SK-N-SH (cell line): ENCODE measurements at regions not wholly inside any gene's neighbourhood (a gene's known extent, or its start where the extent isn't known, plus 50 kb on each side); places are given as distances from the start of the nearest gene placed in this dataset.

Experiments used
- CTCF ChIA-PET: fragments of 300-600, 350-600 bp; formaldehyde crosslinking; extraction: SDS; loops from one replicate; lab custom pipeline; 2021; lab: Yijun Ruan, JAX
- POLR2A ChIA-PET: fragments of 350-600 bp; sonication (Branson Sonifier 250); formaldehyde crosslinking; extraction: SDS; loops from one replicate; lab custom pipeline; 2020; ENCODE audit warnings: antibody characterized with exemption, inconsistent platforms; lab: Yijun Ruan, JAX
- DNase-seq: peaks from one replicate; pipeline ENCODE4 v3.0.0; 2012
- H2AFZ ChIP-seq: fragments of 200-600 bp; sonication (generic); 2 replicates; pipeline ENCODE4 v1.8.1; 2016; ENCODE audit warnings: antibody characterized with exemption, mild to moderate bottlenecking, low read depth
- H3F3A ChIP-seq: fragments of 200-600 bp; sonication (generic); replicated peaks from 2 replicates; pipeline ENCODE3; 2016; ENCODE audit warnings: antibody characterized with exemption, mild to moderate bottlenecking; ENCODE audit not compliant: insufficient read depth
- H3K27ac ChIP-seq, 2 experiments: fragments of 200-500 bp in 1 of 2; fragments of 200-600 bp in 1 of 2; sonication (Bioruptor generic) in 1 of 2; sonication (generic), shearing (Covaris generic) in 1 of 2; 2 replicates each; pipeline versions ENCODE4 v1.5.1 to v1.6.1; 2014 to 2016; ENCODE audit warnings: low read depth in 2 of 2, inconsistent platforms in 1 of 2, low read length in 1 of 2, mild to moderate bottlenecking in 1 of 2, mixed read lengths in 1 of 2
- H3K27me3 ChIP-seq: fragments of 200-600 bp; sonication (generic), shearing (Covaris generic); 2 replicates; pipeline ENCODE4 v1.6.1; 2016; ENCODE audit warnings: mixed run types; ENCODE audit not compliant: insufficient read depth
- H3K36me3 ChIP-seq, 2 experiments: fragments of 200-500 bp in 1 of 2; fragments of 200-600 bp in 1 of 2; sonication (Bioruptor generic) in 1 of 2; sonication (generic) in 1 of 2; replicated peaks in 1 of 2; 2 replicates each; pipeline versions ENCODE3 to v1.5.1; 2014 to 2016; ENCODE audit warnings: low read length in 1 of 2, mild to moderate bottlenecking in 1 of 2; ENCODE audit not compliant: insufficient read depth in 2 of 2, control insufficient read depth in 1 of 2
- H3K4me1 ChIP-seq, 2 experiments: fragments of 200-500 bp in 1 of 2; fragments of 200-600 bp in 1 of 2; sonication (Bioruptor generic) in 1 of 2; sonication (generic), shearing (Covaris generic) in 1 of 2; 2 replicates each; pipeline versions ENCODE4 v1.5.1 to v1.6.1; 2014 to 2016; ENCODE audit warnings: low read depth in 1 of 2, low read length in 1 of 2, mixed run types in 1 of 2; ENCODE audit not compliant: insufficient read depth in 2 of 2, control insufficient read depth in 1 of 2
- H3K4me2 ChIP-seq: fragments of 200-600 bp; sonication (generic), shearing (Covaris generic); 2 replicates; pipeline ENCODE4 v1.6.1; 2017; ENCODE audit warnings: mixed run types
- H3K4me3 ChIP-seq, 2 experiments: fragments of 200-500 bp in 1 of 2; fragments of 200-600 bp in 1 of 2; sonication (Bioruptor generic) in 1 of 2; sonication (generic), shearing (Covaris generic) in 1 of 2; 2 replicates each; pipeline versions ENCODE4 v1.5.1 to v1.8.1; 2014 to 2016; ENCODE audit warnings: low read depth in 2 of 2, inconsistent platforms in 1 of 2, low read length in 1 of 2, mild to moderate bottlenecking in 1 of 2, mixed read lengths in 1 of 2, moderate library complexity in 1 of 2
- H3K79me2 ChIP-seq: fragments of 200-600 bp; sonication (generic); 2 replicates; pipeline ENCODE4 v1.8.1; 2017; ENCODE audit warnings: mild to moderate bottlenecking; ENCODE audit not compliant: insufficient read depth
- H3K9ac ChIP-seq: fragments of 200-600 bp; sonication (generic); 2 replicates; pipeline ENCODE4 v1.6.1; 2017; ENCODE audit warnings: mixed run types
- H3K9me2 ChIP-seq: fragments of 200-600 bp; sonication (generic); 2 replicates; pipeline ENCODE4 v1.6.1; 2017; ENCODE audit warnings: mixed run types
- H3K9me3 ChIP-seq: fragments of 200-600 bp; sonication (generic); 2 replicates; pipeline ENCODE4 v1.6.1; 2017; ENCODE audit warnings: mixed run types, mild to moderate bottlenecking, moderate library complexity
- H4K20me1 ChIP-seq: fragments of 200-600 bp; sonication (generic); 2 replicates; pipeline ENCODE4 v1.6.1; 2017; ENCODE audit warnings: mild to moderate bottlenecking, mixed run types; ENCODE audit not compliant: insufficient read depth
- CHD2 ChIP-seq: fragments of 150-350 bp; IDR thresholded peaks from 2 replicates; pipeline ENCODE4 v1.6.1; 2018; ENCODE audit warnings: low read length; ENCODE audit not compliant: partially characterized antibody
- FOSL2 ChIP-seq: IDR thresholded peaks from 2 replicates; pipeline ENCODE4 v1.4.0; 2012; ENCODE audit warnings: low read depth, mild to moderate bottlenecking, moderate library complexity, borderline replicate concordance
- FOXM1 ChIP-seq: IDR thresholded peaks from 2 replicates; pipeline ENCODE4 v1.4.0; 2012; ENCODE audit warnings: low read depth, mild to moderate bottlenecking
- MXI1 ChIP-seq: IDR thresholded peaks from 2 replicates; pipeline ENCODE4 v1.6.1; 2012; ENCODE audit warnings: mild to moderate bottlenecking, low read depth, low read length, improper control_type of control experiment
- NFIC ChIP-seq: IDR thresholded peaks from 2 replicates; pipeline ENCODE4 v1.4.0; 2012; ENCODE audit warnings: borderline replicate concordance
- NRF1 ChIP-seq: IDR thresholded peaks from 2 replicates; pipeline ENCODE4 v1.6.1; 2012; ENCODE audit warnings: low read depth, mild to moderate bottlenecking, low read length
- POLR2AphosphoS5 ChIP-seq: IDR thresholded peaks from 2 replicates; pipeline ENCODE4 v1.6.1; 2012; ENCODE audit warnings: low read depth, low read length
- RFX5 ChIP-seq: IDR thresholded peaks from 2 replicates; pipeline ENCODE4 v1.6.1; 2012; ENCODE audit warnings: mild to moderate bottlenecking, improper control_type of control experiment, low read length
- RXRA ChIP-seq: IDR thresholded peaks from 2 replicates; pipeline ENCODE4 v1.4.0; 2012; ENCODE audit warnings: low read depth, mild to moderate bottlenecking, borderline replicate concordance
- TAF1 ChIP-seq: IDR thresholded peaks from 2 replicates; pipeline ENCODE4 v1.6.1; 2012; ENCODE audit warnings: low read depth, mild to moderate bottlenecking, low read length, moderate library complexity, borderline replicate concordance
- TCF12 ChIP-seq: IDR thresholded peaks from 2 replicates; pipeline ENCODE4 v1.4.0; 2012
- TEAD4 ChIP-seq: IDR thresholded peaks from 2 replicates; pipeline ENCODE4 v1.4.0; 2012; ENCODE audit warnings: mild to moderate bottlenecking, borderline replicate concordance; ENCODE audit not compliant: insufficient read depth
- YY1 ChIP-seq: IDR thresholded peaks from 2 replicates; pipeline ENCODE4 v1.4.0; 2012; ENCODE audit warnings: low read depth, mild to moderate bottlenecking
- WGBS: methylation state at CpG from one replicate; pipeline ENCODE4 v1.1.6; 2017; ENCODE audit warnings: low lambda C conversion rate; 5-methylcytosine and 5-hydroxymethylcytosine counted together
- TF ChIP-seq, protein P1 (sequence below): IDR thresholded peaks from 2 replicates; pipeline ENCODE4 v1.4.0; 2012; ENCODE audit warnings: low read depth, borderline replicate concordance
- TF ChIP-seq, protein P2 (sequence below): fragments of 150-350 bp; IDR thresholded peaks from 2 replicates; pipeline ENCODE4 v1.6.1; 2016; ENCODE audit warnings: mild to moderate bottlenecking, low read depth, low read length
- TF ChIP-seq, protein P3 (sequence below): fragments of 200-600 bp; sonication (generic); IDR thresholded peaks from 2 replicates; pipeline ENCODE4 v1.6.1; 2017; ENCODE audit warnings: antibody characterized with exemption, mild to moderate bottlenecking, moderate library complexity
- TF ChIP-seq, protein P4 (sequence below): fragments of 150-350 bp; IDR thresholded peaks from 2 replicates; pipeline ENCODE4 v1.6.1; 2017; ENCODE audit warnings: antibody characterized with exemption, low read length, low read depth, borderline replicate concordance
- TF ChIP-seq, protein P5 (sequence below): IDR thresholded peaks from 2 replicates; pipeline ENCODE4 v1.4.0; 2012; ENCODE audit warnings: low read depth, borderline replicate concordance
- TF ChIP-seq, protein P6 (sequence below): IDR thresholded peaks from 2 replicates; pipeline ENCODE4 v1.4.0; 2012; ENCODE audit warnings: low read depth

DNA sequence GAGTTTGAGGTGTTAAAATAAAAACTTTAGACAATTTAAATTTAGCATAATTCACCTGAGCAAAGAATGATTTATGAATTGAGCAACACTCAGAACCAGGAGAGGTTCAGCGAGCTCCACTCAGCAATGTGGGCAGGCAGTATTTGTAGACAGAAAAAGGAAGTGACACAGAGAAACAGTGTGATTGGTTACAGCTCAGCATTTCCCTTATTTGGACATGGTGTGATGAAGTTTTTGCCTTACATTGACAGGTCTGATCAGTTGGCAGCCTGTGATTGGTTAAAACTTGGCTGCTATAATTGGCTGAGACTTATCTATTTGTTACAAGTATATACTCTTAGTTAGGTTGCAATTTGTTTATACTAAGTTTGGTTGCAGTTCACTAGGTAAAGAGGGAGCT is 621.2 kb upstream of the PRMT6 start:
- no peaks in the 10 kb centered on the region for H4K20me1 ChIP-seq
- H3K4me3 ChIP-seq = no peak overlapping the region
- DNase-seq = no peak
- H3K79me2 ChIP-seq = no peaks in the 10 kb centered on the region
- no peaks in the 10 kb centered on the region for H3F3A ChIP-seq
- H3K4me2 ChIP-seq = no peak overlapping the region
- no peak for TF ChIP-seq RXRA
- no peak for TF ChIP-seq FOXM1
- TF ChIP-seq TEAD4 = no peak
- TF ChIP-seq RFX5 = no peak
- TF ChIP-seq, protein P1, sequence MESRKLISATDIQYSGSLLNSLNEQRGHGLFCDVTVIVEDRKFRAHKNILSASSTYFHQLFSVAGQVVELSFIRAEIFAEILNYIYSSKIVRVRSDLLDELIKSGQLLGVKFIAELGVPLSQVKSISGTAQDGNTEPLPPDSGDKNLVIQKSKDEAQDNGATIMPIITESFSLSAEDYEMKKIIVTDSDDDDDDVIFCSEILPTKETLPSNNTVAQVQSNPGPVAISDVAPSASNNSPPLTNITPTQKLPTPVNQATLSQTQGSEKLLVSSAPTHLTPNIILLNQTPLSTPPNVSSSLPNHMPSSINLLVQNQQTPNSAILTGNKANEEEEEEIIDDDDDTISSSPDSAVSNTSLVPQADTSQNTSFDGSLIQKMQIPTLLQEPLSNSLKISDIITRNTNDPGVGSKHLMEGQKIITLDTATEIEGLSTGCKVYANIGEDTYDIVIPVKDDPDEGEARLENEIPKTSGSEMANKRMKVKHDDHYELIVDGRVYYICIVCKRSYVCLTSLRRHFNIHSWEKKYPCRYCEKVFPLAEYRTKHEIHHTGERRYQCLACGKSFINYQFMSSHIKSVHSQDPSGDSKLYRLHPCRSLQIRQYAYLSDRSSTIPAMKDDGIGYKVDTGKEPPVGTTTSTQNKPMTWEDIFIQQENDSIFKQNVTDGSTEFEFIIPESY = no peak
- TF ChIP-seq, protein P2, sequence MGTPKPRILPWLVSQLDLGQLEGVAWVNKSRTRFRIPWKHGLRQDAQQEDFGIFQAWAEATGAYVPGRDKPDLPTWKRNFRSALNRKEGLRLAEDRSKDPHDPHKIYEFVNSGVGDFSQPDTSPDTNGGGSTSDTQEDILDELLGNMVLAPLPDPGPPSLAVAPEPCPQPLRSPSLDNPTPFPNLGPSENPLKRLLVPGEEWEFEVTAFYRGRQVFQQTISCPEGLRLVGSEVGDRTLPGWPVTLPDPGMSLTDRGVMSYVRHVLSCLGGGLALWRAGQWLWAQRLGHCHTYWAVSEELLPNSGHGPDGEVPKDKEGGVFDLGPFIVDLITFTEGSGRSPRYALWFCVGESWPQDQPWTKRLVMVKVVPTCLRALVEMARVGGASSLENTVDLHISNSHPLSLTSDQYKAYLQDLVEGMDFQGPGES = no peak
- TF ChIP-seq, protein P3, sequence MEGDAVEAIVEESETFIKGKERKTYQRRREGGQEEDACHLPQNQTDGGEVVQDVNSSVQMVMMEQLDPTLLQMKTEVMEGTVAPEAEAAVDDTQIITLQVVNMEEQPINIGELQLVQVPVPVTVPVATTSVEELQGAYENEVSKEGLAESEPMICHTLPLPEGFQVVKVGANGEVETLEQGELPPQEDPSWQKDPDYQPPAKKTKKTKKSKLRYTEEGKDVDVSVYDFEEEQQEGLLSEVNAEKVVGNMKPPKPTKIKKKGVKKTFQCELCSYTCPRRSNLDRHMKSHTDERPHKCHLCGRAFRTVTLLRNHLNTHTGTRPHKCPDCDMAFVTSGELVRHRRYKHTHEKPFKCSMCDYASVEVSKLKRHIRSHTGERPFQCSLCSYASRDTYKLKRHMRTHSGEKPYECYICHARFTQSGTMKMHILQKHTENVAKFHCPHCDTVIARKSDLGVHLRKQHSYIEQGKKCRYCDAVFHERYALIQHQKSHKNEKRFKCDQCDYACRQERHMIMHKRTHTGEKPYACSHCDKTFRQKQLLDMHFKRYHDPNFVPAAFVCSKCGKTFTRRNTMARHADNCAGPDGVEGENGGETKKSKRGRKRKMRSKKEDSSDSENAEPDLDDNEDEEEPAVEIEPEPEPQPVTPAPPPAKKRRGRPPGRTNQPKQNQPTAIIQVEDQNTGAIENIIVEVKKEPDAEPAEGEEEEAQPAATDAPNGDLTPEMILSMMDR = no peak
- TF ChIP-seq TCF12 = no peak
- no peak for TF ChIP-seq TAF1
- TF ChIP-seq NFIC = no peak
- no peak for TF ChIP-seq NRF1
- no peaks in the 10 kb centered on the region for H3K9me2 ChIP-seq
- ChIA-PET POLR2A (no interaction called here), CTCF (interaction anchor here (1.3 kb wide), 1 partner anchor 522 kb away, joined by 3 read pairs; no protein-coding TSS in a partner anchor)
- no peaks in the 10 kb centered on the region for H3K27me3 ChIP-seq
- H3K36me3 ChIP-seq = no peaks in the 10 kb centered on the region
- no peaks in the 10 kb centered on the region for H3K9me3 ChIP-seq
- H3K9ac ChIP-seq = no peak overlapping the region
- no peak overlapping the region for H2AFZ ChIP-seq
- no peaks in the 10 kb centered on the region for H3K4me1 ChIP-seq
- 29% methylated on average over 1 of the region's 1 CpG for WGBS
- H3K27ac ChIP-seq = no peak overlapping the region

DNA sequence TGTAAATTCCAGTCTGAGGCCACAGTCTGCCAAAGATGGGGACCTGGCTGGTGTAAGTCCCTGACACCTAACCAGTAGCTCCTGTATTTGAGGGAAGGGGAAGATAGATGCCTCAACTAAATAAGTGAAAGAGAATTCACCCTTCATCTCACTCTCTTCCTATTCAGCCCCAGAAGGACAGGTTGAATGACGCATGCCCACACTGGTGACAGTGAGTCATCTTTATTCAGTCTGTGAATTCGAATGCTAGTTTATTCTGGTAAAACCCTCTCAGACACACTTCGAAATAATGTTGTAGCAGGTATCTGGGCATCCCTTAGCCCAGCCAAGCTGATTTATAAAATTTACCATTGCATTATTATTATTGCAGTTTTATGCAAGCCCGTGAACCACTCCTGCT is 617.0 kb upstream of the PRMT6 start:
- WGBS = 30% methylated on average over 4 of the region's 4 CpGs
- Histone ChIP-seq H3K4me2 (no peak overlapping the region), H2AFZ (no peak overlapping the region), H3K9ac (no peak overlapping the region), H3K27me3 (no peaks in the 10 kb centered on the region), H3K4me3 (no peak overlapping the region), H3K9me3 (no peaks in the 10 kb centered on the region), H3K4me1 (no peaks in the 10 kb centered on the region), H3K36me3 (no peaks in the 10 kb centered on the region), H3K9me2 (no peaks in the 10 kb centered on the region), H3F3A (no peaks in the 10 kb centered on the region), H3K27ac (no peak overlapping the region), H3K79me2 (no peaks in the 10 kb centered on the region), H4K20me1 (no peaks in the 10 kb centered on the region)
- no peak for DNase-seq
- ChIA-PET CTCF (no interaction called here), POLR2A (no interaction called here)
- no peak for TF ChIP-seq CHD2
- no peak for TF ChIP-seq NFIC
- TF ChIP-seq, protein P4, sequence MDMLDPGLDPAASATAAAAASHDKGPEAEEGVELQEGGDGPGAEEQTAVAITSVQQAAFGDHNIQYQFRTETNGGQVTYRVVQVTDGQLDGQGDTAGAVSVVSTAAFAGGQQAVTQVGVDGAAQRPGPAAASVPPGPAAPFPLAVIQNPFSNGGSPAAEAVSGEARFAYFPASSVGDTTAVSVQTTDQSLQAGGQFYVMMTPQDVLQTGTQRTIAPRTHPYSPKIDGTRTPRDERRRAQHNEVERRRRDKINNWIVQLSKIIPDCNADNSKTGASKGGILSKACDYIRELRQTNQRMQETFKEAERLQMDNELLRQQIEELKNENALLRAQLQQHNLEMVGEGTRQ = no peak
- TF ChIP-seq MXI1 = no peak
- TF ChIP-seq, protein P5, sequence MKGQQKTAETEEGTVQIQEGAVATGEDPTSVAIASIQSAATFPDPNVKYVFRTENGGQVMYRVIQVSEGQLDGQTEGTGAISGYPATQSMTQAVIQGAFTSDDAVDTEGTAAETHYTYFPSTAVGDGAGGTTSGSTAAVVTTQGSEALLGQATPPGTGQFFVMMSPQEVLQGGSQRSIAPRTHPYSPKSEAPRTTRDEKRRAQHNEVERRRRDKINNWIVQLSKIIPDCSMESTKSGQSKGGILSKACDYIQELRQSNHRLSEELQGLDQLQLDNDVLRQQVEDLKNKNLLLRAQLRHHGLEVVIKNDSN = no peak
- TF ChIP-seq YY1 = no peak
- TF ChIP-seq RXRA = no peak
- TF ChIP-seq POLR2AphosphoS5 = no peak
- TF ChIP-seq TAF1 = no peak
- TF ChIP-seq, protein P1 = no peak
- TF ChIP-seq, protein P6, sequence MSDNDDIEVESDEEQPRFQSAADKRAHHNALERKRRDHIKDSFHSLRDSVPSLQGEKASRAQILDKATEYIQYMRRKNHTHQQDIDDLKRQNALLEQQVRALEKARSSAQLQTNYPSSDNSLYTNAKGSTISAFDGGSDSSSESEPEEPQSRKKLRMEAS = no peak
- TF ChIP-seq FOSL2 = no peak
